GM15510 (cell line): ENCODE measurements at regions not wholly inside any gene's neighbourhood (a gene's known extent, or its start where the extent isn't known, plus 50 kb on each side); places are given as distances from the start of the nearest gene placed in this dataset.

Source experiments
- POLR2A ChIP-seq: IDR thresholded peaks from 3 replicates; pipeline ENCODE4 v1.6.1; 2011; ENCODE audit warnings: borderline replicate concordance; ENCODE audit not compliant: insufficient read length; ENCODE audit errors: extremely low read depth

GRCh38 chr22:48894064-48894671 lies 933.5 kb downstream of the BRD1 start:
- no peak for TF ChIP-seq POLR2A

DNA sequence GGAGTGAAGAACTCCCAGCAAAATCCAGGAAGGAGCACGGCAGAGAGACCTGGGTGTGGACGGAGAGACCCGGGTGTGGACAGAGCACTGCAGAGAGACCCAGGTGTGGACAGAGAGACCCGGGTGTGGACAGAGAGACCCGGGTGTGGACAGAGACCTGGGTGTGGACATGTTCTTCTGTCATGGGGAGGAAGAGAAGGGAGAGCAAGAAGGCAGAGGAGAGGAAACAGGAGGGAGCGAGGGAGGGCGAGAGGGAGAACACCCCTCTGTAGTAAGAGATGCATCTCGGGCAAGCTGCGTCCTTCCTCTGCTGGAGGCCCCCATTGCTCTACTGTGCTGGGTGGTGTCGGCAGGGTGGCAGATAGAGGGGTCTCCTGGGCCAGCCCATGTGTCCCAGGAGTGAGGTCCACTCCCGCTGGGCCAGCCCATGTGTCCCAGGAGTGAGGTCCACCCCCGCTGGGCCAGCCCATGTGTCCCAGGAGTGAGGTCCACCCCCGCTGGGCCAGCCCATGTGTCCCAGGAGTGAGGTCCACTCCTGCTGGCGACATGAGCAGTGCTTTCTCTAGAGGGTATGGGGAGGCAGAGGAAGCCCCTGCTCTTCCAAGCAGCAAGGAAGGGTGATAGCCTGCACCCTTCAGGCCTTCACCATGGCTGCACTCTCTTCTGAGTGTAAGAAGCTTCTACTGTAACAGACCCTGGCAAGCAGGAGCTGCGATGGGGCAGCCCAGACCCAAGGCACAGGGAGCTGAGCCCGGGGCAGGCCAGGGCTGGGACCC lies 934.2 kb downstream of the BRD1 start:
- TF ChIP-seq POLR2A = no peak

GRCh38 chr22:48892578-48893287 lies 934.9 kb downstream of the BRD1 start:
- TF ChIP-seq POLR2A = no peak

- no peak for TF ChIP-seq POLR2A
Observed at GRCh38 chr22:48891688-48892577, 935.7 kb downstream of the BRD1 start.

GRCh38 chr22:48890693-48891554 lies 936.7 kb downstream of the BRD1 start:
- no peak for TF ChIP-seq POLR2A

DNA sequence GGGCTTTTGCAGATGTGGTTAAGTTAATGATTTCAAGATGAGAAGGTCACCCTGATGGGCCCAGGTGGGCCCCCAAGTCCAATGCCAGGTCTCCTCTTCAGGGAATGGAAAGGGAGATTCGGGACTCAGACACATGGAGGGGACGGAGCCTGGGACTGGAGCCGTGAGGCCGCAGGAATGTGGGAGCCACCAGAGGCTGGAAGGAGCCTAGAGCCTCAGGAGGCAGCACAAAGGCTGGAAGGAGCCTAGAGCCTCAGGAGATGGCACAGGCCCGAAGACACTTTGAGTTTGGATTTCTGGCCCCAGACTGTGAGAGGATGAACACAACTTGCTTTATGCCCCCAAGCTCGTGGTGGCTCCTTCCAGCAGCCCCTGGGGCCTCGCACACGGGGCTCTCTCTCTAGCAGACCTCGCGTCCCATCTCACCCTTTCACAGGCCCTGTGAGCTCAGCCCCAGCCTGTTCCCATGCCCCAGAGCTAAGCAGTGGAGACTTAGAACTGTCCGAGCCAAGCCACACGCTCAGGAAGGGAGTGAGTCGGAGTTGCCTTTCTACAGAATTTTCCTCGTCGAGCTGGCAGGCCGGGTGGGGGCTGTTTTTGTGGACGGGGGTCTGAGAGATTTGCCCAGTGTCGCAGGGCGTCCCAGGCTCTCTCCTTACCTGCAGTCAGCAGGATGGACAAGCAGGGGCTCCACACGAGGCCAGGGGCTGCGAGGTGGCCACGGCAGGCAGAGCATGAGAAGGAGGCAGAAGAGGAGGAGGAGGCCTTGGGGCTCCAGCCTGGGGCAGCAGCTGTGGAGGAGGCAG lies 937.6 kb downstream of the BRD1 start:
- TF ChIP-seq POLR2A = no peak

GRCh38 chr22:48889209-48889830 lies 938.4 kb downstream of the BRD1 start:
- no peak for TF ChIP-seq POLR2A

- TF ChIP-seq POLR2A = no peak
Observed at GRCh38 chr22:48888466-48889208, 939.0 kb downstream of the BRD1 start.

DNA sequence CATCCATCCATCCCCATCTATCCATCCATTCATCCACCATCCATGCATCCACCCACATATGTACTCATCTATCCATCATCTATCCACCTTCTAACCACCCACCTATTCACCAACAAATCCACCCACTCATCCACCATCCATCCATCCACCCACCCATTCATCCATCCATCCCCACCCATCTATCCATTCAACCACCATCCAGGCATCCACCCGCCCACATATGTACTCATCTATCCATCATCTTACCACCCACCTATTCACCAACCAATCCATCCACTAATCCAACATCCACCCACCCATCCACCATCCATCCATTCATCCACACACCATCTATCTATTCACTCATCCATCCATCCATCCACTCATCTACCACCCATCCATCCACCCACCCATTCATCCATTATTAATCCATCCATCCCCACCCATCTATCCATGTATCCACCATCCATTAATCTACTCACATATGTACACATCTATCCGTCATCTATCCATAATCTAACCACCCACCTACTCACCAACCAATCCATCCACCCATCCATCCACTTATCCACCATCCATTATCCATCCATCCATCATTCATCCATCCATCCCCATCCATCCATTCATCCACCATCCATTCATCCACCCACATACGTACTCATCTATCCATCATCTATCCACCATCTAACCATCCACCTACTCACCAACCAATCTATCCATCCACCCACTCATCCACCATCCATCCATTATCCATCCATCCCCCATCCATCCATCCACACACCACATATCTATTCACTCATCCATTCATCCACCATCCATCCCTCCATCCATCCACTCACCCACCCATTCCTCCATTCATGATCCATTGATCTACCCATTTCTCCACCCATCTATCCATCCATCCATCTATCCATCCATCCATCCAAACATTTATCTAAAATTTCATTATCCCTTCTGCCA lies 940.0 kb downstream of the BRD1 start:
- TF ChIP-seq POLR2A = no peak

DNA sequence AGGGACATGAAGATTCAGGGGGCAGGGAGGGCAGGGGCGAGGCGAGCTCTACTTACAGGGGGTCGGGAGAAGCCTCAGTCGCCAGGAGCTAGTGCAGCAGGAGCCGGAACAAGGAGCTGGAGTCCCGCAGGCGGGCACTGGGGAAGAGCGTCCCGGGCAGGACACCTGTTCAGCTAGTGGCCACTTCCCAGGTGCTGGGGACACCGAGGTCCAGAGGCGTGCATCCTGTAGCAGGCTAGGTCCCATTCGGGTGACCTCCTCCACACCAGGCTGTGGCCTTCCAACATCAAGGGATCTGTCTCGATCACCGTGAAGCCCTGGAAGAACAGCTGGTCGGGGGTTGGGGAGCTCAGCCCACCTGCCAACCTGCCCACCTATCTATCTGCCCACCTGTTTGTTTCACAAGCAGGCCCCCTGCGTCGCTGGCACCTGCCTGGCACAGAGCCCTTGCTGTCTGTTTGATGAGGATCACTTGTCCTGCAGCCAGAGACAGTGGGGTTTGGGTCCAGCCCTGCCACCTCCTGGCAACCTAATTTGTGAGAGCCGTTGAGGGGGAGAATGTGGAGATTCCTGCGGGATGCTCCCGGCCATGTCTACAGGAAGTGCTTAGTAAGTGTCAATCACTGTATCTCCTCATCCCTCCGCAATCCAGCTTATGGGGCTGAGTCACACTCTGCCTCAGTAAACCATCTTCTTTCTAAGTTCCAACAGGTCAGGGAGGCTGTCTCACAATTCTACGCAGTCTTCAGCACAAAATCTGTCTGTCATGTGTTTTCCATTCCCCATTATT lies 940.9 kb downstream of the BRD1 start:
- no peak for TF ChIP-seq POLR2A

GRCh38 chr22:48885919-48886305 lies 941.8 kb downstream of the BRD1 start:
- TF ChIP-seq POLR2A = no peak
